ENCODE measurements at regions not wholly inside any gene's neighbourhood (a gene's known extent, or its start where the extent isn't known, plus 50 kb on each side); places are given as distances from the start of the nearest gene placed in this dataset.

DNA sequence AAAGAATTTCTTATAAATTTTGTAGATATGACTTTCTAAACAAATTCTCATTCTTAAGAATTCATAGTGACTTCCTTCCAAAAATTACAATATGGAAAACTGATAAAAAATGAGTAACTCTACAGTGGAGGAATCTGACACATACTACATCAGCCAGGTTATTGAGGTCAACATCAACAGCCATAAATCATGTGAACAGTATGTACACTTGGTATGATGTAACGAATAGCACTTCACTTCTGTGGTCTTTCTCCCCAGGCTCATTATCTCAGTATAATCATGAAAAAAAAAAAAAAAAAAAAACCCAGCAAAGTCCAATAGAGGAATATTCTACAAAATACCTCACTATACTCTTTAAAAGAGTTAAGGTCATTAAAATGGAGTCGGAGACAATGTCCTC, 111.2 kb upstream of the SUCLG2 start:
- Histone ChIP-seq H3K27ac (no peak overlapping the region), H3K4me1 (no peaks in the 10 kb centered on the region), H3K27me3 (no peaks in the 10 kb centered on the region), H3K4me3 (no peak overlapping the region), H3K36me3 (no peaks in the 10 kb centered on the region), H3K9me3 (peaks cover 0 to 38% (median 31%) of the 10 kb centered on the region in 4 donors)
- 41 to 80% (median 61%) methylated on average over 2 of the region's 2 CpGs for WGBS, 5 donors
- TF ChIP-seq, protein P1, sequence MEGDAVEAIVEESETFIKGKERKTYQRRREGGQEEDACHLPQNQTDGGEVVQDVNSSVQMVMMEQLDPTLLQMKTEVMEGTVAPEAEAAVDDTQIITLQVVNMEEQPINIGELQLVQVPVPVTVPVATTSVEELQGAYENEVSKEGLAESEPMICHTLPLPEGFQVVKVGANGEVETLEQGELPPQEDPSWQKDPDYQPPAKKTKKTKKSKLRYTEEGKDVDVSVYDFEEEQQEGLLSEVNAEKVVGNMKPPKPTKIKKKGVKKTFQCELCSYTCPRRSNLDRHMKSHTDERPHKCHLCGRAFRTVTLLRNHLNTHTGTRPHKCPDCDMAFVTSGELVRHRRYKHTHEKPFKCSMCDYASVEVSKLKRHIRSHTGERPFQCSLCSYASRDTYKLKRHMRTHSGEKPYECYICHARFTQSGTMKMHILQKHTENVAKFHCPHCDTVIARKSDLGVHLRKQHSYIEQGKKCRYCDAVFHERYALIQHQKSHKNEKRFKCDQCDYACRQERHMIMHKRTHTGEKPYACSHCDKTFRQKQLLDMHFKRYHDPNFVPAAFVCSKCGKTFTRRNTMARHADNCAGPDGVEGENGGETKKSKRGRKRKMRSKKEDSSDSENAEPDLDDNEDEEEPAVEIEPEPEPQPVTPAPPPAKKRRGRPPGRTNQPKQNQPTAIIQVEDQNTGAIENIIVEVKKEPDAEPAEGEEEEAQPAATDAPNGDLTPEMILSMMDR (IDR thresholded peaks at IDR 0.05) = no peak
- no peak for TF ChIP-seq POLR2A (IDR thresholded peaks at IDR 0.05)
- TF ChIP-seq EP300 (IDR thresholded peaks at IDR 0.05) = no peak
- no peak for TF ChIP-seq POLR2AphosphoS5 (IDR thresholded peaks at IDR 0.05)
- intact Hi-C loops (cut with DNase I; ENCODE audit: low total_unique reads) = no loop called here
- no peak for DNase-seq

DNA sequence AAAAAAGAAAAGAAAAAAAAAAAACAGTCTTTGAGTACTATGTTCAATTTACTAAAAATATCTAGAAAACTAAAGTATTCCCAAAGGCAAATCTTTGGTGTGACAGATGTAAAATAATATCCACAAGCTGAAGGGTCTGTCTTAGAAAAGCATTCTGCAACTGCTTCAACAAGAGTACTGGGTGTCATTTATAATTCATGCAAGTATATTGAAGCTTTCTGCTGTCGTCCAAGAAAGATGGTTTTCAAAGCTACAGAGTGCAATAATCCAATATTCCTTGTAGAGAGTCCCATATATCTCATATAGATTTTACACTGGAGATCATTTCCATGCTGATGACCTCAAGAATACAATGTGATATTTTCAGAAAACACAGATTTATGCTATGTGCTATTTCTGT, 90.9 kb upstream of the SUCLG2 start:
- Histone ChIP-seq H3K36me3 (no peaks in the 10 kb centered on the region), H3K4me3 (no peak overlapping the region), H3K27me3 (no peaks in the 10 kb centered on the region), H3K4me1 (no peaks in the 10 kb centered on the region), H3K27ac (no peak overlapping the region), H3K9me3 (no peaks in the 10 kb centered on the region)
- TF ChIP-seq POLR2A (IDR thresholded peaks at IDR 0.05) (no peak), POLR2AphosphoS5 (IDR thresholded peaks at IDR 0.05) (no peak), EP300 (IDR thresholded peaks at IDR 0.05) (no peak)
- TF ChIP-seq, protein P1 (IDR thresholded peaks at IDR 0.05) = no peak
- DNase-seq = no peak
- 74 to 91% (median 82%) methylated on average over 1 of the region's 1 CpG for WGBS, 5 donors
- intact Hi-C loops (cut with DNase I; ENCODE audit: low total_unique reads) = no loop called here

DNA sequence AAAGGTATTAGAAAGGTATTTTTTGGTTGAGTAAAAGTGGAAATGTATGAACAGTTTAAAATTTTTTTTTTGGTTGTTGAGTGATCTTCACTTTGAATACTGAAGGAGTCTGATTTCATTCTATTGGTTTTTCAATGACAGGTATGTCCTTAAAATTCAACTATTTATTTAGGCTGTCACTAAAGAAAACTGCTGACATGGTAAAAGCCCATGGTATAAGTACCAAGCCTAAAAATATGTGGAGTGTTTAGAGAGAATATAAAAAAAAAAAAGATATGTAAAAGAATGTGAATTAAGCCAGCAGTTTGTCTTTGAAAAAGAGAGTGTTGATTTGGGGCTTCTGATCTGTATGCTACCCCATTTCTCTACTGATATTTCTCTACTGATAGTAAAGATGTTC, 90.3 kb upstream of the SUCLG2 start:
- intact Hi-C loops (cut with DNase I; ENCODE audit: low total_unique reads) = no loop called here
- no peak for DNase-seq
- Histone ChIP-seq H3K36me3 (no peaks in the 10 kb centered on the region), H3K9me3 (no peaks in the 10 kb centered on the region), H3K4me1 (no peaks in the 10 kb centered on the region), H3K4me3 (no peak overlapping the region), H3K27me3 (no peaks in the 10 kb centered on the region), H3K27ac (no peak overlapping the region)
- TF ChIP-seq POLR2AphosphoS5 (IDR thresholded peaks at IDR 0.05) = no peak
- TF ChIP-seq, protein P1 (IDR thresholded peaks at IDR 0.05) = no peak
- TF ChIP-seq EP300 (IDR thresholded peaks at IDR 0.05) = no peak
- no peak for TF ChIP-seq POLR2A (IDR thresholded peaks at IDR 0.05)

DNA sequence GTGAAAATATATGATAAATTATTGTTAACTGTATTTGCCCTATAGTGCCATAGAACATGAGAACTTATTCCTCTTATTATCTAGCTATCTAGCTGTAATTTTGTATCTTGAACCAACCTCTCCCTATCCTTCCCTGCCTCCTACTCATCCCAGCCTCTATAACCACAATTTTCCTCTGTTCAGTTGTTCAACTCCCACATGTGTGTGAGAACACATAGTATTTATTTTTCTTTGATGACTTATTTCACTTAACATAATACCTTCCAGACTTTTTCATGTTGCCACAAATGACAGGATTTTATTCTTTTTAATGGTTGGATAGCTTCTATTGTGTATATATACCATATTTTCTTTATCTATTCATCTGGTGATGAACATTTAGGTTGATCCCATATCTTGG, 85.4 kb upstream of the SUCLG2 start:
- no peaks in the 10 kb centered on the region for H3K9me3 ChIP-seq
- no peak for DNase-seq
- intact Hi-C loops (cut with DNase I; ENCODE audit: low total_unique reads) = no loop called here
- no peaks in the 10 kb centered on the region for H3K27me3 ChIP-seq
- no peak for TF ChIP-seq POLR2AphosphoS5 (IDR thresholded peaks at IDR 0.05)
- TF ChIP-seq, protein P1 (IDR thresholded peaks at IDR 0.05) = no peak
- H3K4me3 ChIP-seq = no peak overlapping the region
- no peaks in the 10 kb centered on the region for H3K4me1 ChIP-seq
- H3K27ac ChIP-seq = no peak overlapping the region
- H3K36me3 ChIP-seq = no peaks in the 10 kb centered on the region
